IPS-18a (cell line): ENCODE measurements at regions not wholly inside any gene's neighbourhood (a gene's known extent, or its start where the extent isn't known, plus 50 kb on each side); places are given as distances from the start of the nearest gene placed in this dataset.

ENCODE experiments used
- H3K27ac ChIP-seq: one replicate; pipeline ENCODE4 v1.5.1; 2013; ENCODE audit warnings: low read length
- H3K27me3 ChIP-seq: one replicate; pipeline ENCODE4 v1.6.1; 2013; ENCODE audit warnings: mild to moderate bottlenecking, low read length; ENCODE audit not compliant: control insufficient read depth, insufficient read depth
- H3K36me3 ChIP-seq: one replicate; pipeline ENCODE4 v1.6.1; 2013; ENCODE audit warnings: low read depth, low read length; ENCODE audit not compliant: control insufficient read depth
- H3K4me1 ChIP-seq: one replicate; pipeline ENCODE4 v1.6.1; 2013; ENCODE audit warnings: low read depth, low read length; ENCODE audit not compliant: control insufficient read depth
- H3K4me3 ChIP-seq: one replicate; pipeline ENCODE4 v1.5.1; 2013; ENCODE audit warnings: low read length
- H3K9ac ChIP-seq: one replicate; pipeline ENCODE4 v1.6.1; 2013; ENCODE audit warnings: mild to moderate bottlenecking, low read length, moderate library complexity
- H3K9me3 ChIP-seq: one replicate; pipeline ENCODE4 v1.6.1; 2013; ENCODE audit warnings: low read depth, low read length; ENCODE audit not compliant: control insufficient read depth

DNA sequence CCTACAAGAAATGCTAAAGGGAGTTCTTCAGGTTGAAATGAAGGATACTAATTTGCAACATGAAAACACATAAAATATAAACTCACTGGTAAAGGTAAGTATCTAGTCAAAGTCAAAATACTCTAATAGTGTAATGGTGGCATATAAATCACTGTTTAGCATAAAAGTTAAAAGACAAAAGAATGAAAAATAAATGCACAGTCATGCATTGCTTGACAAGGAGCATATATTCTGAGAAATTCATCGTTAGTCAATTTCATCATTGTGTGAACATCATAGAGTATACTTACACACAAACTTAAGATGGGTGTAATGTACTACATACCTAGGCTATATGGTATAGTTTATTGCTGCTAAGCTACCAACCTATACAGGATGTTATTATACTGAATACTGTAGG, 194.4 kb upstream of the PDE5A start:
- H3K27ac ChIP-seq, result no peak overlapping the region
- no peaks in the 10 kb centered on the region for H3K27me3 ChIP-seq
- no peaks in the 10 kb centered on the region for H3K9me3 ChIP-seq
- no peak overlapping the region for H3K4me3 ChIP-seq
- H3K4me1 ChIP-seq, result peaks cover 4% of the 10 kb centered on the region
- no peaks in the 10 kb centered on the region for H3K36me3 ChIP-seq
- no peak overlapping the region for H3K9ac ChIP-seq

GRCh38 chr4:119816473-119816872, 187.9 kb upstream of the PDE5A start:
- Histone ChIP-seq H3K4me3 (no peak overlapping the region), H3K9ac (no peak overlapping the region), H3K36me3 (no peaks in the 10 kb centered on the region), H3K4me1 (peaks cover 4% of the 10 kb centered on the region), H3K27me3 (no peaks in the 10 kb centered on the region), H3K27ac (no peak overlapping the region), H3K9me3 (no peaks in the 10 kb centered on the region)

- Histone ChIP-seq H3K27me3 (no peaks in the 10 kb centered on the region), H3K36me3 (no peaks in the 10 kb centered on the region), H3K27ac (no peak overlapping the region), H3K4me1 (no peaks in the 10 kb centered on the region), H3K9ac (no peak overlapping the region), H3K4me3 (no peak overlapping the region), H3K9me3 (no peaks in the 10 kb centered on the region)
Observed at GRCh38 chr4:119810001-119810400, 181.4 kb upstream of the PDE5A start.

- H3K4me3 ChIP-seq, result no peak overlapping the region
Observed at GRCh38 chr4:119804404-119804803, 175.8 kb upstream of the PDE5A start.

DNA sequence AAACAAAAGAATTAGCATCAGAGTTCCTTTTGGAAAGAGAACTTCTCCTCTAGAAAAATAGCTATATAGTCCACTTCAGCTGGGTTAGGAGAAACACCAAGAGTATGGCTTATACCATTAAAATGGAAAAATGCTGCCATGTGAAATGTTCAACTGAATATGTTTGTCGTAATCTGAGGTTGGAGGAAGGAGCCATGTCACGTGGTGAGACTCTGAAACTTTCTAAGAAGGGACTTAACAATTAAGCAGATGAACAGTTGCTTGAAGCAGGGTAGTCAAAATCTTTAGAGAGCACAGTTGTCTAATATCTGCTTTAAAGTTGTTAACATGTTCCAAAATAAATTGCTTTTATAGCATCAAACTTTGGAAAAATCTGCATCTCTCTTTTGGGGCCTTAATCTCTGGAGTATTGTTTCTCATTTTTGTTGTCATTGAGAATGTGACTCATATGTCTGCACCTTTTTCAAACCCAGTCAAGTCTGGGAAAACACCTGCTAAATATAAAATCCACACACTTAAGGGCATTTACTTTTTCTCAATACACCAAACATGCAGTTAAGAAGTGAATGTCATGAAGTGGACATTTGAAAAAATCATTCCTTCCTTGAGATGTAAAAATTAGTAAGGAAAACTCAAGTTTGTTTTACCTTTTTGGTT, 168.8 kb upstream of the PDE5A start:
- H3K4me1 ChIP-seq, result no peaks in the 10 kb centered on the region
- no peak overlapping the region for H3K4me3 ChIP-seq
- H3K36me3 ChIP-seq, result no peaks in the 10 kb centered on the region
- H3K9ac ChIP-seq, result no peak overlapping the region
- H3K9me3 ChIP-seq, result no peaks in the 10 kb centered on the region
- no peak overlapping the region for H3K27ac ChIP-seq
- no peaks in the 10 kb centered on the region for H3K27me3 ChIP-seq

More at GRCh38 chr4:119804404-119804803, 175.8 kb upstream of the PDE5A start:
- no peaks in the 10 kb centered on the region for H3K9me3 ChIP-seq
- H3K27ac ChIP-seq, result no peak overlapping the region
- no peaks in the 10 kb centered on the region for H3K4me1 ChIP-seq
- H3K27me3 ChIP-seq, result no peaks in the 10 kb centered on the region
- H3K9ac ChIP-seq, result no peak overlapping the region
- H3K36me3 ChIP-seq, result no peaks in the 10 kb centered on the region

DNA sequence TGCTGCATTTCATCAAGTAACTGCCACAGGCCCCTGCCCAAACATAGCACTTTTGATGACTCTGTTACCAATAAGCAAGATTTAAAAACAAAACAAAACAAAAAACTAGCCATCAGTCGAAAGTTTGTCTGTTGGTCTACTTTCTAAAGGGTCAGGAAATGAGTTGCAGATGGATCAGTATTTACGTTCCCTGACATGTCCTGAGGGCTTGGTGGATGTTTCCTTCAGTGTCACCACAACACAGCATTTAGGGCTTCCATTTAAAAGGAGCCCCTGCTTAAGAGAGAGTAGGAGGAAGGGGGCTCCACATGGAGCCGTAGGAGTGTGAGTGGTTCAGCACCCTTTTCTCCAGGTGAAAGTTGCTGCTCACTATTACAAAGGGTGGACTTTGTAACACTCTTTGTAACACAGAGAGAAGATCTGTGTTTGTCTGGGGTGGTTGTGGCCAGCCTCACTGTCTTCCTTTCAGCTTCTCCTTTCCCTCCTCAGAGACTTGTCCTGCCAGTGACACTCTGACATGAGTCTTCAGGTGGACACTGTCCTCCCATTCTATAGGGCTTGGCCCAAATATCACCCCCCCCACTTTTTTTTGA, 167.5 kb upstream of the PDE5A start:
- Histone ChIP-seq H3K4me3 (no peak overlapping the region), H3K27me3 (no peaks in the 10 kb centered on the region), H3K36me3 (no peaks in the 10 kb centered on the region), H3K9me3 (no peaks in the 10 kb centered on the region), H3K27ac (no peak overlapping the region), H3K9ac (no peak overlapping the region), H3K4me1 (no peaks in the 10 kb centered on the region)

GRCh38 chr4:119794681-119795080, 166.1 kb upstream of the PDE5A start:
- no peaks in the 10 kb centered on the region for H3K36me3 ChIP-seq
- H3K4me1 ChIP-seq, result no peaks in the 10 kb centered on the region
- H3K27ac ChIP-seq, result no peak overlapping the region
- no peak overlapping the region for H3K4me3 ChIP-seq
- H3K9me3 ChIP-seq, result no peaks in the 10 kb centered on the region
- H3K9ac ChIP-seq, result no peak overlapping the region
- no peaks in the 10 kb centered on the region for H3K27me3 ChIP-seq

DNA sequence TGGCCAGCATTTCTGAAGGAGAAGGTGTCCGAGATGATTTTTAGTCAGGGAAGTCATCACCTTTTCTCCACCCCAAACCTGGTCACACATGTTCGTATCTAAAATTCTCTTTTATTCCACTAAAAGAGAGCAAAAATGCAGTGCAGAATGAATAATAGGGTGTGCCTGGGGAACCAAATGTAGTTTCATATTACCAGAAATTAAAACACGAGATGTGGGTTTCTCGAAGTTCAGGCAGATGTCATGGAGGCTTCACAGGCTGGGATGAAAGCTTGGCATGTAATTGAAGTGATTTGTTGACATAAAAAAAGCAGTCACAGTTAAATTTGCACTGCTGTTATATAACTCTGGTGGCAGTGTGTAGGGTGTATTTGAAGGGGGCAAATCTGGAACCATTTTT, 165.5 kb upstream of the PDE5A start:
- H3K27me3 ChIP-seq, result no peaks in the 10 kb centered on the region
- no peaks in the 10 kb centered on the region for H3K36me3 ChIP-seq
- no peak overlapping the region for H3K9ac ChIP-seq
- H3K4me1 ChIP-seq, result no peaks in the 10 kb centered on the region
- H3K4me3 ChIP-seq, result no peak overlapping the region
- no peaks in the 10 kb centered on the region for H3K9me3 ChIP-seq
- H3K27ac ChIP-seq, result no peak overlapping the region

DNA sequence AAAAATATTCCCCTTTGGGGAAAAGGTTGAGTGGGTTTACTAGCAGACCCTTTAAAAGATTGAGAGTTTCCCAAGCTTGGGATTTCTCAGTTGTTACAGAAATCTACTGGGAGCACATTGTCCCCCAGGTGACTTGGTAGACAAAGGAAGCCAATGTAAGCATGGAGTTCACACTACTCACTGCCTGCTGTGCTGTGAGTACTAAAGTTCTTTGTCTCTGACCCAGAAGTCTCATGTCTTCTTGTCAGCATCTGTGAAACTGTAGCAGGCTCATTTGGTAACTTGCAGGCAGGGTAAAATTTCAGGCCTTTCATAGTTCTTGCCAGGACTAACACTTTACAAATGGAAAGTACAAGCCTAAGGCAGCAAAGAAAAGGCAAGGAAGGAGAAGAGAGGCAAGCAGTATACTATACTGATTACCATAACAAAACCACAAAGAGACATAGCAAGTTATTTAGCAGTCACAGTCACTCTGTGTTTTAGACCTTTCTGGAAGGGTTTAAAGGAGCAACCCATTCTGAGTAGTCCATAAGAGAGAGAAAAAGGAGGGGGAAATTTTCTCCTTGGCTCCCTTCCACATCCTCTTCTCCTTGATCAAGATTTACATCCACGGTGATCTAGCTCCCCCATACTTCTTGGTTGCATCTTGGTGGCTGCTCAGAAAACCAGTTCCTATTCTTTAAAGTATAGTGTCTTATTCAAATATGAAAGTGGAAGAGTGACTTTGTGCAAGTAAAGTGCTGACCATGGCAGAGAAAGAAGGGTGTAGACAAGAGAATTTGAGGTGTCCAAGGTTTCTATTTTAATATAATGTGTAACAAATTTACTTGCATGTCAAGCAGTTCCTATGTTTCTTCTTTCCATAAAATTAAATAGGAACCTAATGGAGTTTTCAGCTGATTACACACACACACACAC, 160.0 kb upstream of the PDE5A start:
- Histone ChIP-seq H3K9ac (no peak overlapping the region), H3K36me3 (no peaks in the 10 kb centered on the region), H3K27me3 (no peaks in the 10 kb centered on the region), H3K27ac (no peak overlapping the region), H3K9me3 (peaks cover 4% of the 10 kb centered on the region), H3K4me3 (no peak overlapping the region), H3K4me1 (no peaks in the 10 kb centered on the region)

GRCh38 chr4:119785963-119786362, 157.4 kb upstream of the PDE5A start:
- no peak overlapping the region for H3K4me3 ChIP-seq
- no peaks in the 10 kb centered on the region for H3K36me3 ChIP-seq
- no peaks in the 10 kb centered on the region for H3K27me3 ChIP-seq
- H3K27ac ChIP-seq, result no peak overlapping the region
- no peaks in the 10 kb centered on the region for H3K4me1 ChIP-seq
- H3K9me3 ChIP-seq, result peaks cover 8% of the 10 kb centered on the region
- no peak overlapping the region for H3K9ac ChIP-seq

DNA sequence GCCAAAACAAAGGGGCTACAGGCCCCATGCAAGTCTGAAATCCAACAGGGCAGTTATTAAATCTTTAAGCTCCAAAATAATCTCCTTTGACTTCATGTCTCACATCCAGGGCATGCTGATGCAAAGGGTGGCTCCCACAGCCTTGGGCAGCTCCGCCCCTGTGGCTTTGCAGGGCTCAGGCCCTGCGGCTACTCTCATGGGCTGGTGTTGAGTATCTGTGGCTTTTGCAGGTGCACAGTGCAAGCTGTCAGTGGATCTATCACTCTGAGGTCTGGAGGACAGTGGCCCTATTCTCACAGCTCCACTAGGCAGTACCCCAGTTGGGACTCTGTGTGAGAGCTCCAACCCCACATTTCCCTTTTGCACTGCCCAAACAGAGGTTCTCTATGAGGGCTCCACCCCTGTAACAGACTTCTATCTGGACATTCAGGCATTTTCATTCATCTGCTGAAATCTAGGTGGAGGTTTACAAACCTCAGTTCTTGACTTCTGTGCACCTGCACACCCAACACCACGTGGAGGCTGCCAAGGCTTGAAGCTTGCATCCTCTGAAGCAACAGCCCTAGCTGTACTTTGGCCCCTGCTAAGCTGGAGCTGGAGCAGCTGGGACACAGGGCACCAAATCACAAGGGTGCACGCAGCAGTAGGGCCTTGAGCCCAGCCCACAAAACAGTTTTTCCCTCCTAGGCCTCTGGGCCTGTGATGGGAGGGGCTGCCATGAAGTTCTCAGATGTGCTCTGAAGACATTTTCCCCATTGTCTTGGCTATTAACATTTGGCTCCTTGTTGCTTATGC, 154.8 kb upstream of the PDE5A start:
- H3K36me3 ChIP-seq, result no peaks in the 10 kb centered on the region
- H3K4me1 ChIP-seq, result no peaks in the 10 kb centered on the region
- peaks cover 8% of the 10 kb centered on the region for H3K9me3 ChIP-seq
- H3K27ac ChIP-seq, result no peak overlapping the region
- H3K4me3 ChIP-seq, result no peak overlapping the region
- no peak overlapping the region for H3K9ac ChIP-seq
- H3K27me3 ChIP-seq, result no peaks in the 10 kb centered on the region
